Fibroblast of upper back skin (primary cell): ENCODE measurements at regions not wholly inside any gene's neighbourhood (a gene's known extent, or its start where the extent isn't known, plus 50 kb on each side); places are given as distances from the start of the nearest gene placed in this dataset.

Experiments
- DNase-seq: peaks from one replicate; pipeline ENCODE4 v3.0.0-alpha.2; 2013

DNA sequence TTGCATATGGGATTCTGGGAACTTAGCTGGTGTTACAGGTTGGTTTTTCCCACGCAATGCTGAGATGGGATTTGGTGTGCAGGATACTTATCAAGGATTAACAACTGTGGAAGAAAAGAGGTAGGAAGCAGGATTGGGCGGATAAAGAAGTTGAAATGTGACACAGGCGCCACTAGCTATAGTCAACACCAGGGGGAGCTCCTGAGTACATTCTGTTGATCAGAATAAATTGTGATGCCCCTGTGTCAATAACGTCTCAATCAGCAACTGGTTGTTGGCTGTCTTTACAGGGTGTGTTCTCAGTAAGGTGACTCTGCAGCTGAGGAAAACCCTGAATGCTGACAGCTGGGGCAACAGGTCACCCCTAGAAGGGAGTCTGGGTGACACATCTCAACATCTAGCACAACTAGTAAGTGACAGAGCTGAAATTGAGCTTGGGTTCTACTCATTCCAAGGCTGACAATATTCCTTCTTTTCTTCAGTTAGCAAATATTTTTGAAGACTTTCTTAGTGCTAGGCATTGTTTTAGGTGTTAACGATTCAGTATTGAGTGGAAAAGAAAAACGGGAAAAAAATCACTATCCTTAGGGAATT lies 143.0 kb downstream of the ARL6IP6 start:
- peak; percentile 10 for DNase-seq

GRCh38 chr2:152858594-152859265 lies 140.3 kb downstream of the ARL6IP6 start:
- DNase-seq: no peak

GRCh38 chr2:152846697-152847470 lies 128.5 kb downstream of the ARL6IP6 start:
- peak; percentile 88 for DNase-seq

- no peak for DNase-seq
Observed at GRCh38 chr2:152835674-152836073, 117.3 kb downstream of the ARL6IP6 start.

GRCh38 chr2:152827944-152828343 lies 109.5 kb downstream of the ARL6IP6 start:
- DNase-seq: no peak

DNA sequence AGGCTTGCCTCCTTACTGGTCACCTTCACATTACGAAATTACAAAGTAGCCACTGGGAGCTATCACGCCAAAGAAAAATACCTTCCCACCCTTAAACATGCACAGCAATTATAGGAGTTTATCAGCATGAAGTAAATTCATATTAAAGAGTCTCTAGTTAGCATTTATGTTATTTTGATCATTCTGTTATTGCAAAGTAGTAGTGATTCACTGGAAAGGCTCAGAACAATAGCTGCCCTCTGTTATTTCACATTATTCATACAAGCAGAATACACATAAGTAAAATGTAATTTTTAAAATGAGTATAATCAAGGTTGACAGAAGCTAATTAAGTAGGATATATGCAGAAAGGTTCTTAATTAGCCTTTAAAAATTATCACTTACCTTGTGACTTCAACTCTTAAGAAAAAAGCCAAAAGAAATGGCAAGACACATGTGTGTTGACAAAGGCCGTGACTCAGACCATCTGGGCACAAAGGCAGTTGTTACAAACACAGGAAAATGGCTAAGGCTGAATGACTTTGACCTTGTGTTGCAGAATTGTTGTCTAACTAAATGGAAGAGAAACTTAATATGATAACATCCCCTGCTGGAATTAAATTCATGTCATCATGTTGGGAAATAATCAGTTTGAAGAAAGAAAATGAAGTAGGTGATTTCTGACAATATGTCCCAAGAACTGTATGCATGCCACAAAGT lies 108.3 kb downstream of the ARL6IP6 start:
- DNase-seq: peak; percentile 7

DNA sequence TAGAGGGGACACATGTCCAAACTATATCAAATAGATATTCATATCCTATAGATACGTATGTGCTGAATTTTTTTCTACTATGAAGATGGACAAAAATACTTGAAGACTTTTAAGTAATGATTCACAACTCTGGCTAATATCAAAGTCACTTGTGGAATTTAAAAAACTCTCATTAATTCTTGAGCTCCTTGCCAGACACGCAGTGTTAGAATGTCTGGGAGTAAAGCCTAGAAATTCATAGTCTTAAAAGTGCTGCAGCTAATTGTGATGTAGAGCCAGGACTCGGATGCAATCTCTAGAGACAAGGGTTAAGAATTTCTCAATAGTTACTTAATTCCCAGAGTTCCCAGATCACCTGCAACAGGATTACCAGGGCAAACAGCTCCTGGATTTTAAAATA lies 107.4 kb downstream of the ARL6IP6 start:
- peak; percentile 79 for DNase-seq

DNA sequence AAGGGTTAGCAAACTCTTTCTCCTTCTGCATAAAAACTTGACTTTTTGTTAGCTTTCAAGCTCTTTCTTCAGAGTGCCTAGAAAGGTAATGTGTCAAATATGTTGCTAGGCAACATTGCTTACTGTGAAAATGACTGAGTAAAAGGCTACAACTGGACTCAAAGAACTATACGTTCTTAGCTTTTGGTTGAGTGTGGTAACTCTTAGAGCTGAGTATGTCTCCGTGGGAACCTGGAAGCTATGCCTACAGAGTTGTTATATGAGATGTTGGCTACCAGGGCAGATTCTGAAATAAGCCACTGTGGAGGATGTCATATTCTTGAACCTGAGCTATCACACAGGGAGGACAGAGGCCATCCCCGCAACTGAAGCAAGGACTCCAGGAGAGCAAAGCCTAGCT lies 105.5 kb downstream of the ARL6IP6 start:
- DNase-seq: no peak

DNA sequence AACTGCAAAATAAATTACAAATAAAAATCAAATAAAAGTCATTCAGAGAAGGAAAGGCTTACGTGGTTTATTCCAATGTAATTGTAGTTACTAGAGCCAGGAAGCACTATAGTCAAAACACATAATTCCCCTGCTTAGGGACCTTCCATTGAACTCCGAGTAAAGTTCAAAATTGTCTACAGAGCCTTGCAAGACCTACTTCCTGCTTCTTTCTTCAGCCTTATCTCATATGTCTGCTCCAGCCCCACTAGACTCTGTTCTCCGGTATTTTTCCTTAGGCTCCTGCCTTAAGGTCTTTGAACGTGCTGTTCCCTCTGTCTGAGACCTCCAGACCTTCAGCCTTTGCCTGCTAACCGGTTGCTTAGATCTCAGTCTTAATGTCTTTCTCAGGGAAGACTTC lies 104.3 kb downstream of the ARL6IP6 start:
- DNase-seq: no peak

GRCh38 chr2:152820048-152820447 lies 101.6 kb downstream of the ARL6IP6 start:
- no peak for DNase-seq

- DNase-seq: no peak
Observed at GRCh38 chr2:152815634-152816257, 97.3 kb downstream of the ARL6IP6 start.

DNA sequence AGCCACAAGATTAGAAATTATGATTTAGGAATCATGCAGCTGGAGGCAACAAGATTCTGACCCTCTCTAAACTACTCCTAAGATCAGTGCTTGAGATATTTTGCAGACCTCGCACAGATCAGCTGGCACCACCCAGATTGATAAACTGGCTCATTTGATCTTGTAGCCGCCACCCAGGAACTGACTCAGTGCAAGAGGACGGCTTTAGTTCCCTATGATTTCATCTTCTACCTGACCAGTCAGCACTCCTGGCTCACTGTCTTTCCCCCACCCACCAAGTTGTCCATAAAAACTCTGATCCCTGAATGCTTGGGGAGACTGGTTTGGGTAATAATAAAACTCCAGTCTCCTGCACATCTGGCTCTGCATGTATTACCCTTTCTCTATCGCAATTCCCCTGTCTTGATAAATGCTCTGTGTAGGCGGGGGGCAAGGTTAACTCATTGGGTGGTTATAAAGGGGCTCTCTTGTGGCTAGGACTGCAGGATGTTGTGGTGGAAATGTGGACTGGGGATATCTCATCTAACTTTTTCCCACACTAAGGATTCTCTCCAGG lies 96.1 kb downstream of the ARL6IP6 start:
- no peak for DNase-seq

GRCh38 chr2:152813351-152813750 lies 94.9 kb downstream of the ARL6IP6 start:
- DNase-seq: no peak
